Osteocyte (in vitro differentiated cells): ENCODE measurements at regions not wholly inside any gene's neighbourhood (a gene's known extent, or its start where the extent isn't known, plus 50 kb on each side); places are given as distances from the start of the nearest gene placed in this dataset.
"Not testable (repeated sequence)": the region's sequence is repeated elsewhere in the genome, so short reads cannot be mapped to it uniquely, and the experiment has no call there.

Source experiments
- DNase-seq: peaks from one replicate; pipeline ENCODE4 v3.0.0; 2021; ENCODE audit warnings: mixed read lengths; ENCODE audit not compliant: unreplicated experiment; ENCODE audit errors: extremely low spot score
- H3K27ac Mint-ChIP-seq: one replicate; pipeline ENCODE4 v1.8.0; 2021; ENCODE audit warnings: mild to moderate bottlenecking, mixed read lengths; ENCODE audit not compliant: unreplicated experiment
- H3K27me3 Mint-ChIP-seq: one replicate; pipeline ENCODE4 v1.8.0; 2021; ENCODE audit warnings: mixed read lengths; ENCODE audit not compliant: unreplicated experiment
- H3K36me3 Mint-ChIP-seq: one replicate; pipeline ENCODE4 v1.8.0; 2021; ENCODE audit warnings: mixed read lengths; ENCODE audit not compliant: unreplicated experiment
- H3K4me1 Mint-ChIP-seq: one replicate; pipeline ENCODE4 v1.8.0; 2021; ENCODE audit warnings: mixed read lengths; ENCODE audit not compliant: unreplicated experiment
- H3K4me3 Mint-ChIP-seq: one replicate; pipeline ENCODE4 v1.8.0; 2021; ENCODE audit warnings: mild to moderate bottlenecking, moderate library complexity, mixed read lengths; ENCODE audit not compliant: unreplicated experiment
- H3K9me3 Mint-ChIP-seq: one replicate; pipeline ENCODE4 v1.8.0; 2021; ENCODE audit warnings: mixed read lengths; ENCODE audit not compliant: unreplicated experiment
- TF ChIP-seq, protein P1 (sequence below): fragments of 200-600 bp; sonication (generic); IDR thresholded peaks from 2 replicates; pipeline ENCODE4 v1.5.0; 2021; ENCODE audit warnings: antibody characterized with exemption, mild to moderate bottlenecking, moderate library complexity

GRCh38 chr4:15168759-15169158 is 166.5 kb downstream of the CPEB2 start:
- TF ChIP-seq, protein P1, sequence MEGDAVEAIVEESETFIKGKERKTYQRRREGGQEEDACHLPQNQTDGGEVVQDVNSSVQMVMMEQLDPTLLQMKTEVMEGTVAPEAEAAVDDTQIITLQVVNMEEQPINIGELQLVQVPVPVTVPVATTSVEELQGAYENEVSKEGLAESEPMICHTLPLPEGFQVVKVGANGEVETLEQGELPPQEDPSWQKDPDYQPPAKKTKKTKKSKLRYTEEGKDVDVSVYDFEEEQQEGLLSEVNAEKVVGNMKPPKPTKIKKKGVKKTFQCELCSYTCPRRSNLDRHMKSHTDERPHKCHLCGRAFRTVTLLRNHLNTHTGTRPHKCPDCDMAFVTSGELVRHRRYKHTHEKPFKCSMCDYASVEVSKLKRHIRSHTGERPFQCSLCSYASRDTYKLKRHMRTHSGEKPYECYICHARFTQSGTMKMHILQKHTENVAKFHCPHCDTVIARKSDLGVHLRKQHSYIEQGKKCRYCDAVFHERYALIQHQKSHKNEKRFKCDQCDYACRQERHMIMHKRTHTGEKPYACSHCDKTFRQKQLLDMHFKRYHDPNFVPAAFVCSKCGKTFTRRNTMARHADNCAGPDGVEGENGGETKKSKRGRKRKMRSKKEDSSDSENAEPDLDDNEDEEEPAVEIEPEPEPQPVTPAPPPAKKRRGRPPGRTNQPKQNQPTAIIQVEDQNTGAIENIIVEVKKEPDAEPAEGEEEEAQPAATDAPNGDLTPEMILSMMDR, result no peak
- Mint-ChIP-seq H3K36me3 (peaks cover 2% of the 10 kb centered on the region), H3K27ac (no peak overlapping the region), H3K27me3 (peaks cover 53% of the 10 kb centered on the region), H3K4me1 (no peaks in the 10 kb centered on the region), H3K4me3 (no peak overlapping the region), H3K9me3 (peaks cover 15% of the 10 kb centered on the region)
- DNase-seq, result no peak

DNA sequence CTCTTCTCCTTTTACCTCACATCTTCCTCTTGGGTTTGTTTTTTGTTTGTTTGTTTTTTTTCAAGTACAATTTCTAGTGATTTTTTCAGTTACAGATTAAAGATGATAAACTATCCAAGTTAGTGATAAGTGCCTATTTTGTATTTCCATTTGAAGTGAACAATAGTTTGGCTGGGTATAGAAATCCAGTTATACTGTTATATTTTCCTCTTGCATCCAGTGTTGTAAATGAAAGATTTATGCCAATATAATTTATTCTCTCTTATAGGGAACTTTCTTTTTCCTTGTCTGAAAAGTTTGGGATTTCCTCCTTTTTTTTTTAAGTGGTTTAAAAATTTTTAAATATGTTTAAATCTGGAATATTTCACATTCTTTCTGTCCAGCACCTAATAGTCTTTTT is 169.4 kb downstream of the CPEB2 start:
- H3K4me3 Mint-ChIP-seq, result no peak overlapping the region
- H3K27me3 Mint-ChIP-seq, result peaks cover 31% of the 10 kb centered on the region
- TF ChIP-seq, protein P1, result no peak
- peaks cover 2% of the 10 kb centered on the region for H3K36me3 Mint-ChIP-seq
- H3K27ac Mint-ChIP-seq, result no peak overlapping the region
- DNase-seq, result no peak
- H3K9me3 Mint-ChIP-seq, result peaks cover 15% of the 10 kb centered on the region
- no peaks in the 10 kb centered on the region for H3K4me1 Mint-ChIP-seq

DNA sequence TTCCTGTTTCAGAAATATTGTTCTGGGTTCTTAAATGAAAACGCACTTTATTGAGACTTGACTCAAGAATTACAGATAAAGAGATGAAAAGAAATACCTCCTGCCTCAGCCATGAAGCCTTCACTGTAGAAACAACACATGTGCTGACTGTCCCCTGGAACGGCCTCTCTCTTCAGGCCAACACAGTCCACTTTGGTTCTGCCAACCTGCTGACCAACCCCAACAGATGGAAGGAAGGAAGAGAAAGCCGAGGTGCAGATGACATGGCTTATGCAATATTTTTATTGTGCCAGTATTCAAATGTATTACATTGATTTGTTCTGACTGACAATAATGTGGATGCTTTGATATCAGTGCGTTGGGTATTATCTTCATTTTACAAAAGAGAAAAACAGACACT is 171.0 kb downstream of the CPEB2 start:
- H3K4me1 Mint-ChIP-seq, result no peaks in the 10 kb centered on the region
- no peak for DNase-seq
- H3K9me3 Mint-ChIP-seq, result peaks cover 15% of the 10 kb centered on the region
- no peak overlapping the region for H3K4me3 Mint-ChIP-seq
- peaks cover 19% of the 10 kb centered on the region for H3K27me3 Mint-ChIP-seq
- peaks cover 2% of the 10 kb centered on the region for H3K36me3 Mint-ChIP-seq
- H3K27ac Mint-ChIP-seq, result no peak overlapping the region
- TF ChIP-seq, protein P1, result no peak

- Mint-ChIP-seq H3K9me3 (peaks cover 15% of the 10 kb centered on the region), H3K27me3 (peaks cover 13% of the 10 kb centered on the region)
- not testable (repeated sequence) for H3K27ac Mint-ChIP-seq, H3K36me3 Mint-ChIP-seq, H3K4me1 Mint-ChIP-seq, H3K4me3 Mint-ChIP-seq, DNase-seq
Measured at GRCh38 chr4:15174168-15174567, 171.9 kb downstream of the CPEB2 start.

- H3K36me3 Mint-ChIP-seq, H3K9me3 Mint-ChIP-seq, DNase-seq, H3K4me3 Mint-ChIP-seq, H3K27ac Mint-ChIP-seq, H3K27me3 Mint-ChIP-seq, H3K4me1 Mint-ChIP-seq: not testable (repeated sequence)
Measured at GRCh38 chr4:15179842-15180241, 177.6 kb downstream of the CPEB2 start.

GRCh38 chr4:15182600-15183220 is 180.4 kb downstream of the CPEB2 start:
- H3K27ac Mint-ChIP-seq, result no peak overlapping the region
- TF ChIP-seq, protein P1, result no peak
- no peaks in the 10 kb centered on the region for H3K36me3 Mint-ChIP-seq
- no peak overlapping the region for H3K4me3 Mint-ChIP-seq
- peaks cover 8% of the 10 kb centered on the region for H3K4me1 Mint-ChIP-seq
- DNase-seq, result no peak
- H3K9me3 Mint-ChIP-seq, result no peaks in the 10 kb centered on the region
- peaks cover 11% of the 10 kb centered on the region for H3K27me3 Mint-ChIP-seq
